Bronchial epithelial cell (primary cell): ENCODE measurements at regions not wholly inside any gene's neighbourhood (a gene's known extent, or its start where the extent isn't known, plus 50 kb on each side); places are given as distances from the start of the nearest gene placed in this dataset.

Experiments
- DNase-seq: peaks from one replicate; pipeline ENCODE4 v3.0.0-alpha.2; 2010; ENCODE audit warnings: low read depth
- FAIRE-seq: peaks from 2 replicates; lab custom pipeline; 2011; peaks lifted over from hg19 to GRCh38; lab: Jason Lieb, UNC
- H3K27me3 ChIP-seq: 2 replicates; pipeline ENCODE4 v1.5.1; 2011; ENCODE audit warnings: low read length; ENCODE audit not compliant: control insufficient read depth, insufficient read depth
- H3K36me3 ChIP-seq: 2 replicates; pipeline ENCODE4 v1.5.1; 2011; ENCODE audit warnings: low read length; ENCODE audit not compliant: control insufficient read depth, insufficient read depth
- H3K4me3 ChIP-seq: 2 replicates; pipeline ENCODE4 v1.5.1; 2011; ENCODE audit warnings: mild to moderate bottlenecking, low read depth, low read length, control low read depth
- TF ChIP-seq, protein P1 (sequence below): IDR thresholded peaks from 2 replicates; pipeline ENCODE4 v1.5.1; 2011; ENCODE audit warnings: mild to moderate bottlenecking, moderate library complexity, low read length, control low read depth, inconsistent platforms; ENCODE audit not compliant: insufficient read depth, severe bottlenecking

GRCh38 chr5:89450149-89450538 is 567.2 kb upstream of the MEF2C start:
- Histone ChIP-seq H3K27me3 (no peaks in the 10 kb centered on the region), H3K4me3 (no peak overlapping the region), H3K36me3 (no peaks in the 10 kb centered on the region)
- TF ChIP-seq, protein P1, sequence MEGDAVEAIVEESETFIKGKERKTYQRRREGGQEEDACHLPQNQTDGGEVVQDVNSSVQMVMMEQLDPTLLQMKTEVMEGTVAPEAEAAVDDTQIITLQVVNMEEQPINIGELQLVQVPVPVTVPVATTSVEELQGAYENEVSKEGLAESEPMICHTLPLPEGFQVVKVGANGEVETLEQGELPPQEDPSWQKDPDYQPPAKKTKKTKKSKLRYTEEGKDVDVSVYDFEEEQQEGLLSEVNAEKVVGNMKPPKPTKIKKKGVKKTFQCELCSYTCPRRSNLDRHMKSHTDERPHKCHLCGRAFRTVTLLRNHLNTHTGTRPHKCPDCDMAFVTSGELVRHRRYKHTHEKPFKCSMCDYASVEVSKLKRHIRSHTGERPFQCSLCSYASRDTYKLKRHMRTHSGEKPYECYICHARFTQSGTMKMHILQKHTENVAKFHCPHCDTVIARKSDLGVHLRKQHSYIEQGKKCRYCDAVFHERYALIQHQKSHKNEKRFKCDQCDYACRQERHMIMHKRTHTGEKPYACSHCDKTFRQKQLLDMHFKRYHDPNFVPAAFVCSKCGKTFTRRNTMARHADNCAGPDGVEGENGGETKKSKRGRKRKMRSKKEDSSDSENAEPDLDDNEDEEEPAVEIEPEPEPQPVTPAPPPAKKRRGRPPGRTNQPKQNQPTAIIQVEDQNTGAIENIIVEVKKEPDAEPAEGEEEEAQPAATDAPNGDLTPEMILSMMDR: no peak
- DNase-seq (no peak), FAIRE-seq (no peak)

DNA sequence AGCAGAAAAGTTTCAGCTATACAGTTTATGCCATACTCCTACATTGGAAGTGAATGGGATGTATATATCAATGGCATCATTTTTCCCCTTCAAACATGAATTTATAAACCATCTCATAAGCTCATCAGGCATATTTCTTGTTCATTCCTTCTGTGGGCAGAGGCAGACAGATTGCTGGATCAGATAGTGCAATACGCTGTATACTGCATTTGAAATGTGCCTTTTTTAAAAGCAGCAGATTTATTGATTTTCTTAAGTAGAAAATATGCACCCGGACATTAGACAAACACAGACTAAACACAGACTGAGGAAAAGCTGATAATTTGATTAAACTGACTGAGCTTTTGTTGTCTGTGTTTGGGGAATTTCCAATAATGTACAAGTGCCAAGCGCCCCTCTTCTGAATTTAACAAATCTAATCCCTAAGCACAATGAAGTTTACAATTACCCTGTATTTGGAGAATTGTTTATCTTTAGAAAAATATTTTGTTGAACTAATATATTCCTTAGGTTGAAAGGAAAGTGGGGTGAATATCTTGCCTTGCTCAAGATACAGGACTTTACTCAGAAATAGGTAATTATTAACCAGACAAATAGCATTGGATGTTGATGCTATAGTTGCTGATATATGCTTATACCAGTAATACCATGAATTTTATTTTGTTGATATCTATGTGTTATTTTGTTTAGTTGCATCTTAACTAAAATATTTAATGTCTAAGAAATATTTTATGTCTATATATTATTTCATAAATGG is 566.6 kb upstream of the MEF2C start:
- FAIRE-seq (no peak), DNase-seq (no peak)
- TF ChIP-seq, protein P1: no peak
- Histone ChIP-seq H3K27me3 (no peaks in the 10 kb centered on the region), H3K36me3 (no peaks in the 10 kb centered on the region), H3K4me3 (no peak overlapping the region)

- Histone ChIP-seq H3K36me3 (no peaks in the 10 kb centered on the region), H3K4me3 (no peak overlapping the region), H3K27me3 (no peaks in the 10 kb centered on the region)
- DNase-seq (no peak), FAIRE-seq (no peak)
- TF ChIP-seq, protein P1: no peak
These were observed 564.0 kb upstream of the MEF2C start for GRCh38 chr5:89447027-89447426.

GRCh38 chr5:89445106-89445745 is 562.2 kb upstream of the MEF2C start:
- DNase-seq (no peak), FAIRE-seq (no peak)
- TF ChIP-seq, protein P1: no peak
- no peaks in the 10 kb centered on the region for H3K36me3 ChIP-seq
- H3K4me3 ChIP-seq: no peak overlapping the region
- no peaks in the 10 kb centered on the region for H3K27me3 ChIP-seq

DNA sequence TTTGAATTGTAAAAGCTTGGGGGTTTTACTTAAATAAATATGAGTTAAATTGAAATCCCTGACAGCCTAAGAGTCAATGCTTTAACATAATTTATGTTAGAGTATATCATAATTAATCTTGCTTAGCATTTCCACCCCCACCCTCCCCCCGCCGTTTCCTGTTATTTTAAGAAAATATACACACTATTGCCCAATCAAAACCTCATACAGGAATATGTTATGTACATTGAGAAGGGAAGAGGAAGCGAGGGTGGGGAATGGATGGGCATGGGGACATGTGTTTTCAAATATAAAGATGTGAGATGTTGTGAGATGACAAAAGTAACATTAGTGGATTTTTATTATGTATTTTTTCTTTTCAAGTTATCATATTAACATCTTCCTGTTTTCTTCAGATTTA is 561.1 kb upstream of the MEF2C start:
- Histone ChIP-seq H3K27me3 (no peaks in the 10 kb centered on the region), H3K36me3 (no peaks in the 10 kb centered on the region), H3K4me3 (no peak overlapping the region)
- FAIRE-seq (no peak), DNase-seq (no peak)
- TF ChIP-seq, protein P1: no peak
